Parathyroid adenoma (tissue), 2 donors: ENCODE measurements at regions not wholly inside any gene's neighbourhood (a gene's known extent, or its start where the extent isn't known, plus 50 kb on each side); places are given as distances from the start of the nearest gene placed in this dataset.
"Not testable (repeated sequence)": the region's sequence is repeated elsewhere in the genome, so short reads cannot be mapped to it uniquely, and the experiment has no call there.

Experiments used
- H2AFZ ChIP-seq: fragments of 300-600 bp; sonication (generic); one replicate; pipeline ENCODE4 v1.7.0; 2017; ENCODE audit warnings: antibody characterized with exemption, mild to moderate bottlenecking
- H3K27ac ChIP-seq: fragments of 300-600 bp; sonication (generic); one replicate; pipeline ENCODE4 v1.7.0; 2017
- H3K27me3 ChIP-seq: fragments of 300-600 bp; sonication (generic); one replicate; pipeline ENCODE4 v1.7.0; 2017; ENCODE audit warnings: low read length; ENCODE audit not compliant: control insufficient read depth, insufficient read depth
- H3K36me3 ChIP-seq: fragments of 300-600 bp; sonication (generic); one replicate; pipeline ENCODE4 v1.7.0; 2017; ENCODE audit warnings: low read length; ENCODE audit not compliant: control insufficient read depth, insufficient read depth
- H3K4me1 ChIP-seq: fragments of 300-600 bp; sonication (generic); one replicate; pipeline ENCODE4 v1.7.0; 2017; ENCODE audit warnings: control low read depth
- H3K4me2 ChIP-seq: fragments of 300-600 bp; sonication (generic); one replicate; pipeline ENCODE4 v1.7.0; 2017; ENCODE audit warnings: low read length
- H3K4me3 ChIP-seq: fragments of 300-600 bp; sonication (generic); one replicate; pipeline ENCODE4 v1.7.0; 2017; ENCODE audit warnings: low read depth, low read length
- H3K79me2 ChIP-seq: fragments of 300-600 bp; sonication (generic); one replicate; pipeline ENCODE4 v1.7.0; 2017; ENCODE audit warnings: control low read depth
- H3K9ac ChIP-seq: fragments of 300-600 bp; sonication (generic); one replicate; pipeline ENCODE4 v1.7.0; 2017; ENCODE audit warnings: mild to moderate bottlenecking
- H3K9me3 ChIP-seq: fragments of 300-600 bp; sonication (generic); one replicate; pipeline ENCODE4 v1.7.0; 2017; ENCODE audit warnings: low read length; ENCODE audit not compliant: control insufficient read depth
- TF ChIP-seq, protein P1 (sequence below): fragments of 300-600 bp; sonication (generic); IDR thresholded peaks from one replicate; pipeline ENCODE4 v1.7.0; 2017; ENCODE audit warnings: antibody characterized with exemption, mild to moderate bottlenecking
- donor health status: primary hyperparathyroidism.

DNA sequence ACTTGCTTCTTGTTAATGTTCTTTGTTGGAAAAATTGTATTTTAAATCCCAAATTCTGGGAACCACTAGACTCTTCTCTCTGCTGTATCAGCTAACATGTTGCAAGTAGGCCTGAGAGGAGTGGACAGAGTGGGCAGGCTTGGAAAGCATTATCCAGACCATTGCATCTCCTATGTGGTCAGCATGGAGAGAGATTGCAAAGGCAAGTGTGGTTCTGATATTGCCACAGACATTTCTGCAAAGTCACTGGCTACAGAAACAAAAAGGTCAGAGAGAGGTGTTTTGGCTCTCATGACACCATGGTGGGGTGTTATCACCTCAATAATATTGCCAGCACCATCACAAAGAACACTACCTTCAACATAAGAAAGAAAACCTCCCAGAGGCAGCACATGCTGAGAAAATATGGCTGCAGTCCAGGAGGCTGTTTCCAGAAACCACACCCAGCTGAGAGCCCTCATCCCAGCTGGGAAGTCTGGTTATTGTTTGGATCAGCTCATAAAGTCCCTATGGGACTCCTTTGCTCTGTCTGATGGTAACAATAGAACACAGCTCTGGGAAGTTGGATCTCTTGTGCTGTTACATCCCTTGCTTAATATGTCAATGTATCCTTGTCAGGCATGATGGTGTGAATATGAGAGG is 78.2 kb upstream of the TBX18 start:
- TF ChIP-seq, protein P1, sequence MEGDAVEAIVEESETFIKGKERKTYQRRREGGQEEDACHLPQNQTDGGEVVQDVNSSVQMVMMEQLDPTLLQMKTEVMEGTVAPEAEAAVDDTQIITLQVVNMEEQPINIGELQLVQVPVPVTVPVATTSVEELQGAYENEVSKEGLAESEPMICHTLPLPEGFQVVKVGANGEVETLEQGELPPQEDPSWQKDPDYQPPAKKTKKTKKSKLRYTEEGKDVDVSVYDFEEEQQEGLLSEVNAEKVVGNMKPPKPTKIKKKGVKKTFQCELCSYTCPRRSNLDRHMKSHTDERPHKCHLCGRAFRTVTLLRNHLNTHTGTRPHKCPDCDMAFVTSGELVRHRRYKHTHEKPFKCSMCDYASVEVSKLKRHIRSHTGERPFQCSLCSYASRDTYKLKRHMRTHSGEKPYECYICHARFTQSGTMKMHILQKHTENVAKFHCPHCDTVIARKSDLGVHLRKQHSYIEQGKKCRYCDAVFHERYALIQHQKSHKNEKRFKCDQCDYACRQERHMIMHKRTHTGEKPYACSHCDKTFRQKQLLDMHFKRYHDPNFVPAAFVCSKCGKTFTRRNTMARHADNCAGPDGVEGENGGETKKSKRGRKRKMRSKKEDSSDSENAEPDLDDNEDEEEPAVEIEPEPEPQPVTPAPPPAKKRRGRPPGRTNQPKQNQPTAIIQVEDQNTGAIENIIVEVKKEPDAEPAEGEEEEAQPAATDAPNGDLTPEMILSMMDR: no peak

DNA sequence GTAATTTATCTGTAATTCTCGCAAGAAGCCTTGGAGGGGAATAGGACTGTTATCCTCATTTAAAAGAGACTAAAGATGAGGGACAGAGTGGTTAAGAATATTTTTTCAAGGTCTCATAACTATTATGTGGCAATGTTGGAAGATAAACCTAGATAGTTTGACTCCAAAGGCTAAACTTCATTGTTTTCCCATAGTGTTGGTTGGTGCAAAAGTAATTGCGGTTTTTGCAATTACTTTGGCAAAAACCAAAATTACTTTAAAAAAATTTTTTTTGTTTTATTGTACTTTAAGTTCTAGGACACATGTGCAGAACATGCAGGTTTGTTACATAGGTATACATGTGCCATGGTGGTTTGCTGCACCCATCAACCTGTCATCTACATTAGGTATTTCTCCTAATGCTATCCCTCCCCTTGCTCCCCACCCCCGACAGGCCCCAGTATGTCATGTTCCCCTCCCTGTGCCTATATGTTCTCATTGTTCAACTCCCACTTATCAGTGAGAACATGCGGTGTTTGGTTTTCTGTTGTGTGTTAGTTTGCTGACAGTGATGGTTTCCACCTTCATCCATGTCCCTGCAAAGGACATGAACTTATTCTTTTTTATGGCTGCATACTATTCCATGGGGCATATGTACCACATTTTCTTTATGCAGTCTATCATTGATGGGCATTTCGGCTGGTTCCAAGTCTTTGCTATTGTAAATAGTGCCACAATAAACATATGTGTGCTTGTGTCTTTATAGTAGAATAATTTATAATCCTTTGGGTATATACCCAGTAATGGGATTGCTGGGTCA is 72.9 kb upstream of the TBX18 start:
- H2AFZ ChIP-seq, H3K9me3 ChIP-seq, H3K27me3 ChIP-seq, H3K27ac ChIP-seq, H3K4me2 ChIP-seq, H3K4me1 ChIP-seq, H3K9ac ChIP-seq, H3K36me3 ChIP-seq, H3K79me2 ChIP-seq, H3K4me3 ChIP-seq: not testable (repeated sequence)

More for the DNA sequence above, 78.2 kb upstream of the TBX18 start:
- no peak overlapping the region for H2AFZ ChIP-seq
- H3K36me3 ChIP-seq: no peaks in the 10 kb centered on the region
- H3K9me3 ChIP-seq: no peaks in the 10 kb centered on the region
- H3K4me1 ChIP-seq: no peaks in the 10 kb centered on the region
- no peaks in the 10 kb centered on the region for H3K27me3 ChIP-seq
- H3K79me2 ChIP-seq: no peaks in the 10 kb centered on the region
- H3K27ac ChIP-seq: no peak overlapping the region
- H3K4me2 ChIP-seq: no peak overlapping the region
- no peak overlapping the region for H3K9ac ChIP-seq
- H3K4me3 ChIP-seq: no peak overlapping the region

DNA sequence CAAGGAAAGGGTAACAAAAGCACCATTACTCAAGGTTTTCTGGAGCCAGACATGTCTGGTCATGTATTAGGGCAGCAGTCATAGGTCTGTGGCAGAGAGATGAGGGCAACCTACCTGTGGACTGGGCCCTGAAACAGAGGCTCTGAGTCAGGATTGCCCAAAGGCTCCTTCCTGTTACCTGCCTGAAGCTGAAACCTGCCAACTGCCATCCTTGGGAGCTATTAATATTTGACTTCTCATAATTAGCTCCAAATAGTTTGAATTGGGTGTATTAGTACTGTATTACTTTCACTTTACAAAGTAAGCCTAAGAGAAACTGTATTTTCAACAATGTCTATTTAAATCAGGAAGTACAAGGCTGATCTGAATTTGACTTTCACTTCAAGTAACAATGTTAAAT is 72.0 kb upstream of the TBX18 start:
- Histone ChIP-seq H3K9me3 (no peaks in the 10 kb centered on the region), H2AFZ (no peak overlapping the region), H3K79me2 (no peaks in the 10 kb centered on the region), H3K4me3 (no peak overlapping the region), H3K4me2 (no peak overlapping the region), H3K9ac (no peak overlapping the region), H3K36me3 (no peaks in the 10 kb centered on the region), H3K27ac (no peak overlapping the region), H3K4me1 (no peaks in the 10 kb centered on the region), H3K27me3 (no peaks in the 10 kb centered on the region)
- TF ChIP-seq, protein P1: no peak

DNA sequence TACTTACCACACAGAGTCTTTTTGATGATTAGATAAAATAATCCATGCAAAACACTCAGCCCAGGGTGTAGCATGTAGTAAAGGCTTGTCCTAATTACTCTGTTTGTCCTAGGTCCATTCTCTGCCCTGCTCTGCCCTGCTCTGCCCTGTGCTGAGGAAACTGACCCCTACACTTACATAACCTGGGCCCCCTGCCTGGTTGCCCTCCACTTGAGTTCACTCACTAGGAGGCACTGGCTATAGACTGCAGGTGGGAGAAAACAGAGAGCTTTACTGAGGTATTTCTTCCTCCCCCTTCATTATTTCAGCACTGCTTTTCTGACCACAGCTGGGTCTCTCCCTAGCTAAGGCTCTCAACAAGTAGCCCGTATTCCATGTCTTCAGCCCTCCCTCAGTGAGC is 70.9 kb upstream of the TBX18 start:
- Histone ChIP-seq H3K36me3 (no peaks in the 10 kb centered on the region), H3K79me2 (no peaks in the 10 kb centered on the region), H2AFZ (no peak overlapping the region), H3K4me2 (no peak overlapping the region), H3K4me1 (no peaks in the 10 kb centered on the region), H3K27ac (no peak overlapping the region), H3K4me3 (no peak overlapping the region), H3K9me3 (no peaks in the 10 kb centered on the region), H3K27me3 (no peaks in the 10 kb centered on the region), H3K9ac (no peak overlapping the region)
- TF ChIP-seq, protein P1: no peak

DNA sequence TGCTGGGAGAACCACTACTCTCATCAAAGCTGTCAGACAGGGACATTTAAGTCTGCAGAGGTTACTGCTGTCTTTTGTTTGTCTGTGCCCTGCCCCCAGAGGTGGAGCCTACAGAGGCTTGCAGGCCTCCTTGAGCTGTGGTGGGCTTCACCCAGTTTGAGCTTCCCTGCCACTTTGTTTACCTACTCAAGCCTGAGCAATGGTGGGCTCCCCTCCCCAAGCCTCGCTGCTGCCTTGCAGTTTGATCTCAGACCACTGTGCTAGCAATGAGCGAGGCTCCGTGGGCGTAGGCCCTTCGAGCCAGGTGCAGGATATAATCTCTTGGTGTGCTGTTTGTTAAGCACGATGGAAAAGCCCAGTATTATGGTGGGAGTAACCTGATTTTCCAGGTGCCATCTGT is 67.5 kb upstream of the TBX18 start:
- not testable (repeated sequence) for H3K79me2 ChIP-seq, H3K4me2 ChIP-seq, H2AFZ ChIP-seq, H3K9ac ChIP-seq, H3K9me3 ChIP-seq, H3K36me3 ChIP-seq, H3K27ac ChIP-seq, H3K4me1 ChIP-seq, H3K4me3 ChIP-seq, H3K27me3 ChIP-seq
